WTC11 (cell line): ENCODE measurements at regions not wholly inside any gene's neighbourhood (a gene's known extent, or its start where the extent isn't known, plus 50 kb on each side); places are given as distances from the start of the nearest gene placed in this dataset.

Experiments used
- ATAC-seq: fragments of 200-7000 bp; cut with Tn5 transposase; 2 replicates; pipeline ENCODE4 v1.10.0; 2021; ENCODE audit warnings: mild to moderate bottlenecking, moderate library complexity
- CTCF ChIA-PET: fragments of 300-600 bp; sonication (Branson Sonifier 250); formaldehyde crosslinking; loops from one replicate; lab custom pipeline; 2021; ENCODE audit warnings: antibody characterized with exemption; lab: Charles Lee
- POLR2A ChIA-PET: fragments of 350-600 bp; sonication (Branson Sonifier 250); formaldehyde crosslinking; loops from one replicate; lab custom pipeline; 2021; ENCODE audit warnings: antibody characterized with exemption; lab: Charles Lee
- DNase-seq: peaks from one replicate; pipeline ENCODE4 v3.0.0; 2021; ENCODE audit warnings: low spot score
- H3K27ac Mint-ChIP-seq: 2 replicates; pipeline ENCODE4 v1.8.0; 2021; ENCODE audit warnings: mixed read lengths
- H3K27me3 Mint-ChIP-seq: 2 replicates; pipeline ENCODE4 v1.8.0; 2021; ENCODE audit warnings: low read depth, mild to moderate bottlenecking, moderate library complexity, mixed read lengths
- H3K36me3 Mint-ChIP-seq: 2 replicates; pipeline ENCODE4 v1.8.0; 2021; ENCODE audit warnings: mixed read lengths
- H3K4me1 Mint-ChIP-seq: 2 replicates; pipeline ENCODE4 v1.8.0; 2022; ENCODE audit warnings: mixed read lengths
- H3K4me3 Mint-ChIP-seq: 2 replicates; pipeline ENCODE4 v1.8.0; 2021; ENCODE audit warnings: mild to moderate bottlenecking, moderate library complexity, mixed read lengths
- H3K9me3 Mint-ChIP-seq: 2 replicates; pipeline ENCODE4 v1.8.0; 2021; ENCODE audit warnings: mixed read lengths
- AR ChIP-seq: fragments of 250-450 bp; sonication (Bioruptor Pico); IDR thresholded peaks from 2 replicates; pipeline ENCODE4 v1.9.0; 2021; ENCODE audit warnings: mild to moderate bottlenecking
- ARID4B ChIP-seq: sonication (generic); formaldehyde crosslinking; IDR thresholded peaks from 2 replicates; pipeline ENCODE4 v1.8.0; 2023; ENCODE audit warnings: missing genetic modification reagents, mild to moderate bottlenecking, borderline replicate concordance
- ATF3 ChIP-seq: sonication (generic); formaldehyde crosslinking; conservative IDR thresholded peaks from 2 replicates; pipeline ENCODE4 v1.8.1; 2022; ENCODE audit warnings: mild to moderate bottlenecking, missing genetic modification reagents
- CREB1 ChIP-seq: sonication (generic); formaldehyde crosslinking; IDR thresholded peaks from 2 replicates; pipeline ENCODE4 v1.8.0; 2023; ENCODE audit warnings: mild to moderate bottlenecking, missing genetic modification reagents
- ELF4 ChIP-seq: sonication (generic); formaldehyde crosslinking; IDR thresholded peaks from 2 replicates; pipeline ENCODE4 v1.8.1; 2022; ENCODE audit warnings: low read depth, mild to moderate bottlenecking, moderate library complexity, missing genetic modification reagents
- GTF2I ChIP-seq: fragments of 250-450 bp; sonication (Bioruptor Pico); conservative IDR thresholded peaks from 2 replicates; pipeline ENCODE4 v1.4.0; 2021; ENCODE audit warnings: mild to moderate bottlenecking
- IRF2 ChIP-seq: sonication (generic); formaldehyde crosslinking; IDR thresholded peaks from 2 replicates; pipeline ENCODE4 v1.8.0; 2022; ENCODE audit warnings: low read depth, missing genetic modification reagents, borderline replicate concordance
- MLX ChIP-seq: sonication (generic); formaldehyde crosslinking; IDR thresholded peaks from 2 replicates; pipeline ENCODE4 v1.8.1; 2023; ENCODE audit warnings: mild to moderate bottlenecking, missing genetic modification reagents, moderate library complexity
- MXD4 ChIP-seq: fragments of 250-450 bp; sonication (Bioruptor Pico); IDR thresholded peaks from 2 replicates; pipeline ENCODE4 v1.8.0; 2021; ENCODE audit warnings: mild to moderate bottlenecking, moderate library complexity, borderline replicate concordance
- NFATC4 ChIP-seq: fragments of 250-450 bp; sonication (Bioruptor Pico); IDR thresholded peaks from 2 replicates; pipeline ENCODE4 v1.9.0; 2021; ENCODE audit warnings: mild to moderate bottlenecking
- NR2C2 ChIP-seq: sonication (generic); formaldehyde crosslinking; IDR thresholded peaks from 2 replicates; pipeline ENCODE4 v1.8.0; 2022; ENCODE audit warnings: mild to moderate bottlenecking, missing genetic modification reagents
- NR3C1 ChIP-seq: sonication (generic); formaldehyde crosslinking; conservative IDR thresholded peaks from 2 replicates; pipeline ENCODE4 v1.8.1; 2023; ENCODE audit warnings: low read depth, mild to moderate bottlenecking, missing genetic modification reagents
- OVOL2 ChIP-seq: fragments of 250-450 bp; sonication (Bioruptor Pico); IDR thresholded peaks from 2 replicates; pipeline ENCODE4 v1.9.0; 2021; ENCODE audit warnings: mild to moderate bottlenecking, borderline replicate concordance
- SMAD3 ChIP-seq: sonication (generic); formaldehyde crosslinking; IDR thresholded peaks from 2 replicates; pipeline ENCODE4 v1.8.0; 2022; ENCODE audit warnings: missing genetic modification reagents, mild to moderate bottlenecking, borderline replicate concordance
- SOX15 ChIP-seq: fragments of 250-450 bp; sonication (Bioruptor Pico); IDR thresholded peaks from 2 replicates; pipeline ENCODE4 v1.9.0; 2021; ENCODE audit warnings: mild to moderate bottlenecking
- SP1 ChIP-seq: sonication (generic); formaldehyde crosslinking; conservative IDR thresholded peaks from 2 replicates; pipeline ENCODE4 v1.8.1; 2022; ENCODE audit warnings: missing genetic modification reagents
- TCF7 ChIP-seq: sonication (generic); formaldehyde crosslinking; IDR thresholded peaks from 2 replicates; pipeline ENCODE4 v1.8.0; 2022; ENCODE audit warnings: mild to moderate bottlenecking, low read depth, missing genetic modification reagents, moderate library complexity
- TEAD1 ChIP-seq: sonication (generic); formaldehyde crosslinking; IDR thresholded peaks from 2 replicates; pipeline ENCODE4 v1.8.0; 2022; ENCODE audit warnings: mild to moderate bottlenecking, missing genetic modification reagents
- USF1 ChIP-seq: sonication (generic); formaldehyde crosslinking; IDR thresholded peaks from 2 replicates; pipeline ENCODE4 v1.8.0; 2022; ENCODE audit warnings: mild to moderate bottlenecking, missing genetic modification reagents
- ZNF263 ChIP-seq: sonication (generic); formaldehyde crosslinking; IDR thresholded peaks from 2 replicates; pipeline ENCODE4 v1.8.1; 2022; ENCODE audit warnings: low read depth, mild to moderate bottlenecking, moderate library complexity, missing genetic modification reagents
- ZNF281 ChIP-seq: sonication (generic); formaldehyde crosslinking; IDR thresholded peaks from 2 replicates; pipeline ENCODE4 v1.8.0; 2023; ENCODE audit warnings: mild to moderate bottlenecking, missing genetic modification reagents
- ZNF416 ChIP-seq: fragments of 250-450 bp; sonication (Bioruptor Pico); IDR thresholded peaks from 2 replicates; pipeline ENCODE4 v1.9.0; 2021; ENCODE audit warnings: mild to moderate bottlenecking, inconsistent platforms
- ZNF423 ChIP-seq: fragments of 250-450 bp; sonication (Bioruptor Pico); IDR thresholded peaks from 2 replicates; pipeline ENCODE4 v2.1.2; 2022; ENCODE audit warnings: mild to moderate bottlenecking, moderate library complexity
- ZNF671 ChIP-seq: fragments of 250-450 bp; sonication (Bioruptor Pico); IDR thresholded peaks from 2 replicates; pipeline ENCODE4 v1.8.0; 2021; ENCODE audit warnings: mild to moderate bottlenecking

GRCh38 chr2:180158961-180159360 lies 151.9 kb upstream of the CWC22 start (continued):
- TF ChIP-seq ATF3 (CRISPR knock-in tag) = no peak
- no peak for TF ChIP-seq NR2C2 (CRISPR knock-in tag)
- no peak for TF ChIP-seq SOX15 (CRISPR knock-in tag)
- no peak for TF ChIP-seq ZNF263 (CRISPR knock-in tag)
- TF ChIP-seq ELF4 = no peak
- TF ChIP-seq NFATC4 (CRISPR knock-in tag) = no peak
- TF ChIP-seq ZNF423 (CRISPR knock-in tag) = no peak
- no peak for TF ChIP-seq TEAD1
- TF ChIP-seq USF1 (CRISPR knock-in tag) = no peak

- Mint-ChIP-seq H3K4me1 (0 out of 2 replicates have a peak, but pooled peaks cover 2% of the 10 kb centered on the region), H3K4me3 (no peak overlapping the region), H3K36me3 (no peaks in the 10 kb centered on the region), H3K27me3 (no peaks in the 10 kb centered on the region)
- ChIA-PET POLR2A (no interaction called here), CTCF (no interaction called here)
- ATAC-seq = no peak
- no peak for TF ChIP-seq ELF4
- no peak for TF ChIP-seq CREB1 (CRISPR knock-in tag)
- no peak for TF ChIP-seq ZNF416 (CRISPR knock-in tag)
- no peak for TF ChIP-seq TCF7
- no peak for TF ChIP-seq SP1 (CRISPR knock-in tag)
- no peak for TF ChIP-seq MLX (CRISPR knock-in tag)
- no peak for TF ChIP-seq ZNF423 (CRISPR knock-in tag)
- TF ChIP-seq GTF2I (CRISPR knock-in tag) = no peak
- no peak for TF ChIP-seq NR3C1 (CRISPR knock-in tag)
- no peak for TF ChIP-seq OVOL2 (CRISPR knock-in tag)
- no peak for TF ChIP-seq MXD4 (CRISPR knock-in tag)
- TF ChIP-seq ZNF281 (CRISPR knock-in tag) = no peak
- TF ChIP-seq ARID4B (CRISPR knock-in tag) = no peak
- TF ChIP-seq IRF2 (CRISPR knock-in tag) = no peak
- TF ChIP-seq NFATC4 (CRISPR knock-in tag) = no peak
- no peak for TF ChIP-seq SMAD3 (CRISPR knock-in tag)
- no peak for TF ChIP-seq ZNF671 (CRISPR knock-in tag)
- TF ChIP-seq AR (CRISPR knock-in tag) = no peak
- TF ChIP-seq ZNF263 (CRISPR knock-in tag) = no peak
- TF ChIP-seq, all 79 proteins: peak for 0
- Mint-ChIP-seq H3K9me3 (peaks cover 12% of the 10 kb centered on the region), H3K27ac (no peak overlapping the region)
- DNase-seq = no peak
Observed at GRCh38 chr2:180156651-180157050, 149.6 kb upstream of the CWC22 start.
